WTC11 (cell line): ENCODE measurements at regions not wholly inside any gene's neighbourhood (a gene's known extent, or its start where the extent isn't known, plus 50 kb on each side); places are given as distances from the start of the nearest gene placed in this dataset.

Source experiments
- ETV6 ChIP-seq: sonication (generic); formaldehyde crosslinking; IDR thresholded peaks from 2 replicates; pipeline ENCODE4 v1.8.1; 2022; ENCODE audit warnings: mild to moderate bottlenecking, missing genetic modification reagents
- FOXK1 ChIP-seq: sonication (generic); formaldehyde crosslinking; IDR thresholded peaks from 2 replicates; pipeline ENCODE4 v1.8.0; 2022; ENCODE audit warnings: mild to moderate bottlenecking, moderate library complexity, missing genetic modification reagents
- NR1H2 ChIP-seq: sonication (generic); formaldehyde crosslinking; IDR thresholded peaks from 2 replicates; pipeline ENCODE4 v1.9.0; 2021; ENCODE audit warnings: mild to moderate bottlenecking, moderate library complexity, missing genetic modification reagents
- TCF7 ChIP-seq: sonication (generic); formaldehyde crosslinking; IDR thresholded peaks from 2 replicates; pipeline ENCODE4 v1.8.0; 2022; ENCODE audit warnings: mild to moderate bottlenecking, low read depth, missing genetic modification reagents, moderate library complexity
- TP53 ChIP-seq: sonication (generic); formaldehyde crosslinking; IDR thresholded peaks from 2 replicates; pipeline ENCODE4 v1.8.1; 2023; ENCODE audit warnings: mild to moderate bottlenecking, missing genetic modification reagents
- USF2 ChIP-seq: sonication (generic); formaldehyde crosslinking; IDR thresholded peaks from 2 replicates; pipeline ENCODE4 v1.8.1; 2023; ENCODE audit warnings: mild to moderate bottlenecking, missing genetic modification reagents, moderate library complexity
- TF ChIP-seq, protein P1 (sequence below): fragments of 200-600 bp; IDR thresholded peaks from 2 replicates; pipeline ENCODE4 v1.8.0; 2022; ENCODE audit warnings: antibody characterized with exemption

DNA sequence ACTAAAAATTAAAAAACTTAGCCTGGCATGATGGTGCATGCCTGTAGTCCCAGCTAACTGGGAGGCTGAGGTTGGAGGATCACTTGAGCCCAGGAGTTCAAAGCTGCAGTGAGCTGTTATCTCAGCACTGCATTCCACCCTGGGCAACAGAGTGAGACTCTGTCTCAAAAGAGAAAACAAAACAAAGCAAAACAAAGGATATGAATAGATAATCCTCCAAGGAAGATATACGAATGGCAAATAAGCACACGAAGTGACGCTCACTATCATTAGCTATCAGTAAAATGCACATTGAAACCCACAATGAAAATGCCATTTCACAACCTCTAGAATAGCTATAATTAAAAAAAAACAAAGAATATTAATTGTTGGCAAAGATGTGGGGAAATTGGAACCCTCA is 386.2 kb upstream of the CCL2 start:
- TF ChIP-seq, protein P1, sequence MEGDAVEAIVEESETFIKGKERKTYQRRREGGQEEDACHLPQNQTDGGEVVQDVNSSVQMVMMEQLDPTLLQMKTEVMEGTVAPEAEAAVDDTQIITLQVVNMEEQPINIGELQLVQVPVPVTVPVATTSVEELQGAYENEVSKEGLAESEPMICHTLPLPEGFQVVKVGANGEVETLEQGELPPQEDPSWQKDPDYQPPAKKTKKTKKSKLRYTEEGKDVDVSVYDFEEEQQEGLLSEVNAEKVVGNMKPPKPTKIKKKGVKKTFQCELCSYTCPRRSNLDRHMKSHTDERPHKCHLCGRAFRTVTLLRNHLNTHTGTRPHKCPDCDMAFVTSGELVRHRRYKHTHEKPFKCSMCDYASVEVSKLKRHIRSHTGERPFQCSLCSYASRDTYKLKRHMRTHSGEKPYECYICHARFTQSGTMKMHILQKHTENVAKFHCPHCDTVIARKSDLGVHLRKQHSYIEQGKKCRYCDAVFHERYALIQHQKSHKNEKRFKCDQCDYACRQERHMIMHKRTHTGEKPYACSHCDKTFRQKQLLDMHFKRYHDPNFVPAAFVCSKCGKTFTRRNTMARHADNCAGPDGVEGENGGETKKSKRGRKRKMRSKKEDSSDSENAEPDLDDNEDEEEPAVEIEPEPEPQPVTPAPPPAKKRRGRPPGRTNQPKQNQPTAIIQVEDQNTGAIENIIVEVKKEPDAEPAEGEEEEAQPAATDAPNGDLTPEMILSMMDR: no peak
- TF ChIP-seq ETV6 (no peak), NR1H2 (CRISPR knock-in tag) (no peak), TP53 (no peak), FOXK1 (CRISPR knock-in tag) (no peak), USF2 (CRISPR knock-in tag) (no peak), TCF7 (CRISPR knock-in tag) (no peak)
